HL-60/S4 treated with phorbol 12-myristate 13-acetate at 8.2 ng/mL for 4 days and 3 days (cell line): ENCODE measurements at regions not wholly inside any gene's neighbourhood (a gene's known extent, or its start where the extent isn't known, plus 50 kb on each side); places are given as distances from the start of the nearest gene placed in this dataset.

Source experiments
- in situ Hi-C: fragments of 300-500 bp; cut with MboI; formaldehyde crosslinking; loops from 2 replicates; pipeline ENCODE4 v1.15.0; 2022; ENCODE audit warnings: low sequenced_read_pairs

GRCh38 chr3:10555263-10555662, 49.9 kb upstream of the ATP2B2 start:
- in situ Hi-C loops = no loop called here

DNA sequence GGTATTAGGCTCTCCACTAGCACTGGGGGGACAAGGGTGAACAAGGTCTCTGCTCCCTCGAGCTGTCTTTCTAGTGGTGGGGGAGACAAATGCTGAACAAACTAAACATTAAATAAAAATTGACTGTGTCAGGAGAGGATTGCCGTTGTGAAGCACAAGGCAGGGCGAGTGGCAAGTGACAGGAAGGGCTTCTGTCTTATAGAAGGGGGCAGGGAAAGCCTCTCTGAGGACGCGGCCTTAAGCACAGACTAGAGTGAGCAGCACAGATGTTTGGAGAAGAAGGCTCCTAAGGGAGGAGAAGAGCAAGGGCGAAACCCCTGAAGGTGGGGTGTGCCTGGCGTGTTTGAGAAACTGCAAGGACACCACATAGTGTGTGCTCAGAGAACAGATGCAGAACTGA, 50.9 kb upstream of the ATP2B2 start:
- in situ Hi-C loops = no loop called here

GRCh38 chr3:10557250-10557649, 51.9 kb upstream of the ATP2B2 start:
- in situ Hi-C loops = no loop called here

DNA sequence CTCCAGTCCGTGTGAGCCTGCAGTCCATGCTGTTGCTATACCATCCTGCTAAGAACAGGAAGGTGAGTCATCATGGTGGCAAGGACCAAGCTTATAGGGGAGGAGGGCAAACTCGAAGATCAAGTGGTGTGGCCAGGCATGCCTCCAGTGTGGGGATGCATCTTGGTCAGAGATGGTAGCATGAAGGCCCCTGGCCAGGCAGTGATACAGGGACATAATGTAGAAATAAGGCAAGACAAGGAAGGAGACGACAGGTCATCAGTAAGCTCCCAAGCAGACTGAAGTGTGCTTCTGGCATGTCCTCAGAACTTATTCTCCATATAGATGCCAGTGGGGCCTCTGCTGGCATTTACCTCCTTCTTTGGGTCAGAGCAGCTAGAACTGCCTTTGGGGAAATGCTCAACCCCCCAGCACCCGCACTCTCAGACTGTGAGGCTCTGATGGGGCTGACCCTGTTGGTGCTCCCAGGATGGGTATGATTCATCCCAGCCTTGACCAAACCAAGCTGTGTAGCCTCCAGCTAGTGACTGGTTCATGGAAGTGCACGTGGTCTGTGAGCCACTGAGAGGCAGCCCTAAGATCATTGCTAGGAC, 52.5 kb upstream of the ATP2B2 start:
- in situ Hi-C loops = no loop called here

GRCh38 chr3:10558736-10559135, 53.4 kb upstream of the ATP2B2 start:
- in situ Hi-C loops = no loop called here

DNA sequence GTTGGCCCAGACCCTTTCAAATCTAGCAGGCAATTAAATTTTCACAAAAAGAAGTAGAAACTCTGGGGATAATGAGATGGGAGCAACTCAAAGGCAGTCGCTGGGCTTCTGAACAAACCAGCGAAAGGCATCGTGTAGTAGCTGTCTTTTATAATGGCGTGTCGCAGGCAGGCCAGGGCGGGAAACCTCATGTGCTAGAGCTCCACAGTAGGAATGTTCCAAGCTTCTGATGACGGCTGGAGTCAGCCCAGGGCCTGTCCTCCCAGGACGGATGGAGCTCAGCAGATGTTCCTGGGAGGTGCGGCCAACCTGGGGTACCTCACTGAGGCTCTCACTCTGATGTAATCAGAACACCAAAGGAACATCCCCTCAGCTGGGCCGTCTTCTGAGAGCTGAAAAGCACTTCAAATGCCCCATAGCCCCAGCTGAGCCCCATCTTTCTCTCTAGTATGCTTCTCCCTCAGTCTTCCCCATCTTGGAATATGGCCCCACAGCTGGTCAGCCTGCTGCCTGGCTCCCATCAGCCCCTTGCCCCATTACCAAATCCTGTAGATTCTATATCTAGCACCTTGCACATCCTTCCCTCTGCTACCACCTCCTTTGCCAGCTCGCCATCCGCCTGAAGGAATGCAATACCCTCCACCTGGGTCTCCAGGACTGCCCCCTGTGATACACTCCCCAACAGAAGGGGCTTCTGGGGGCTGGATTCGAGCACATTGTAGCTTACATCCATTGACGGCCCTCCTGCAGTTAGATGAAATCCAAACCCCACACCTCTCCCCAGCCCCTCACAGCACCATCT, 54.9 kb upstream of the ATP2B2 start:
- in situ Hi-C loops = no loop called here

DNA sequence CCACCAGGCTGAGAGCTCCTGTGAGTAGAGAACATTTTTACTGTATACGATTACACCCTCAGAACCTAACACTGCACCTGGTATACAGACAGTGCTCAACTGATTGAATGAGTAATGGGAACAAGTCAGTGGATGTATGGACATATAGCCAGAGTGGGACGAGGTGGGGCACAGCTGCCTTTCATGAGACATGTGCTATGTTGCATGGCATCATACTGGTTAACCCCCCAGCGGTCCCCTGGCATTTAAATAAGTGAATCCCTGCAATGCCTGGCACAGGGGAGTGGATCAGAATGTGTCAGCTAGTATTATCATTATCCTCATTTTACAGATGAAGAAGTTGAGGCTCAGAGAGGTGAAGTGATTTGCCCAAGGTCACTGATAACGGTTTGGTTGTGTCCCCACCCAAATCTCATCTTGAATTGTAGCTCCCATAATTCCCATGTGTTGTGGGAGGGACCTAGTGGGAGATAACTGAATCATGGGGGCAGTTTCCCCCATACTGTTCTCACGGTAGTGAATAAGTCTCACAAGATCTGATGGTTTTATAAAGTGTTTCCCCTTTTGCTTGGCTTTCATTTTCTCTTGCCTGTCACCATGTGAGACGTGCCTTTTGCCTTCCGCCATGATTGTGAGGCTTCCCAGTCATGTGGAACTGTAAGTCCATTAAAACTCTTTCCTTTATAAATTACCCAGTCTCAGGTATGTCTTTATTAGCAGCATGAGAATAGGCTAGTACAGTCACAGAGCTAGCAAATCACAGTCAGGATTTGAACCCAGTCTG, 56.0 kb upstream of the ATP2B2 start:
- in situ Hi-C loops = no loop called here

- in situ Hi-C loops = no loop called here
Measured at GRCh38 chr3:10561946-10562560, 56.7 kb upstream of the ATP2B2 start.

DNA sequence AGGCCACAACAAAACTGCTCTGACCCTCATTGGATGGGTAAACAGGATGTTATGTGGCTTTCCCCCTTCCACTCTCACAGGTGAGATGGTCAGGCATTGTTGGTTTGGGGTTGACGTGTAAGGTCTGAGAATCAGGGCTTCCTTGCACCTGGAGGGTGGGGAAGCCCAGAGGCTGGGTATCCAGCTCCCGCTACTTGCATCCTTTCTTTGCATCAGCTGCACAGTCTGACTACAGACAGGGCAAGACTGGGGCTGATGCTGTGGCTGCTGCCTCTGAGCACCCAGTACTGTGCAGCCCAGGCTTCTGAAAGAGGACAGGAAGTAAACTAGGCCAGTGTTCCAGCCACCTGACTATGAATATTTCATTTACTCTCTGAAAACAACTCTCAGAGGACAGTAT, 58.0 kb upstream of the ATP2B2 start:
- in situ Hi-C loops = no loop called here

DNA sequence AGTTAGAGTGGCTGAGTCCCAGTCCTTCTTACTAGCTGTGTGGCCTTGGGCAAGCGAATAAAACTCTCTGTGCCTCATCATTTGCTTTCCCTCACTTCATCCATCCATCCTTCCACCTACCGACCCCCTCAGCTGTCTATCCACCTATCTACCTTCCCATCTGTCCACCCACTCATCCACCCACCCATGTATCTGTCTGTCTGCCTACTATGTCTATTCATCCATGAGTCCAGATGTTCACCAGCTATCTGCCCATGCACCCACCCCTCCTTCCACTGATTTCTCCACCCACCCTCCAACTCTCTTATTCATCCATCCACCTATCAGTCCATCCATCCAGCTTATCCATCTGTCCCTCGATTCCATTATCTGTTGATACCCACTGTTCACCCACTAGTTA, 60.4 kb upstream of the ATP2B2 start:
- in situ Hi-C loops = no loop called here

- in situ Hi-C loops = no loop called here
Measured at GRCh38 chr3:10566451-10566850, 61.1 kb upstream of the ATP2B2 start.

DNA sequence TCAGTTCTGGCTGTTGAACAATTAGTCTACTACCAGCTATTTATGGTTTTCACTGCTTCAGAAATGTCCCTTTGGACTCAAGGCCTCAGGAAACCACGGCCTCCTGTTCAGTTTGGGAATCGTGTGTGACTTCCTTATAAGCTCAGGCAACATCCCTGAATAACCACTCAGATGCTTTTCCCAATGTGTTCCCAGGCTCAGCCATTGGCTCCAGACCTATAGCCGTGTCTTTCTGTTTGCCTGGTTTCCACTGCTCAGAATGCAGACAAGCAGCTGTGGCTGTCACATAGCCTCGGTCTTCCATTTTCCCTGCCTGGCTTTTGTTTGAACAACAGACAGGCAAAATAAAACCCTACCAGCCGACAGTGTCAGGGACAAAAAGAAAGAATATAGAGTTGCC, 63.2 kb upstream of the ATP2B2 start:
- in situ Hi-C loops = no loop called here

GRCh38 chr3:10570196-10570946, 65.0 kb upstream of the ATP2B2 start:
- in situ Hi-C loops = no loop called here

GRCh38 chr3:10574101-10574620, 68.8 kb upstream of the ATP2B2 start:
- in situ Hi-C loops = no loop called here

DNA sequence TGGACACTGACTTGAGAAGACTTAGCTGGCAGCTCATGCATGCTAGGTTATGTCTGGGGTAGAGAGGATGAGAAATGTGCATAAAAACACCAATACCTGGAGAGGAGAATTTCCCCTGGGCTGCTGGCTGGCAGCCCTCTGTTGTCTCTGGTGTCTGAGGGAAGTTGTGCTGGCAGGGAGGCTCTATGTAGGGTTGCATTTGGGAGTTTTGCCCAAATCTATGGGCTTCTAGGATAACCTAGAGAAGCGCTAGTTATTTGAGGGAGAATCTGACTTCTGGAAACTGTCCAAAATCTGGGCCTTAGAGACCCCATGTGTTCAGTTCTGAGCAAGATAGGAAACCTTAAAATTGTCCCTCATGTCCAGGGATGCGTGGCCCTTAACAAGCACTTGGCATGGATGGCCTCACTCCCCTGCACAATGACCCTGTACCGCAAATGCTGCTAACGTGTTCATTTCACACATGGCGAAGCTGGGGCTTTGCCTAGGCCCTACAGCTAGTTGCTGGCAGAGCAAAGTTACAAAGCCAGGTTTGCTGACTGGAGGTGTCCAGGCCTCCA, 70.3 kb upstream of the ATP2B2 start:
- in situ Hi-C loops = no loop called here

DNA sequence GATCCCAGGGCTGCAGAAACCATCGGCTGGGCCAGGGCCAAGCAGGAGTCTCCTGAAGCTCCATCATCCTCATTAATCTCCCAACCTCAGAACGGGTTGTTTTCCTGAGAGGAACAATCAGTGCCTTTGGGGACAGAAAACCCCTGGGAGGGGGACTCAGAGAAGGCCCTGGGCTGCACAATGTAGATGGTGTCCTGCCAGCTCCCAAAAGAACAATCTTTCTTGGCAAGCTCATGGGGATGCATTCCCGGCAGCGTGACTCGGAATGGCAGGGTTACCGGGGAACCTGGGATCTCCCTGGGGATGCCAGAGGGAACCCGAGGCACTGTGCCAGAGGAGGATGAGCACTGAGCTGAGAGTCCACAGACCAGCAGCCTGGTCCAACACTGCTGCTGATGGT, 72.1 kb upstream of the ATP2B2 start:
- in situ Hi-C loops = no loop called here

DNA sequence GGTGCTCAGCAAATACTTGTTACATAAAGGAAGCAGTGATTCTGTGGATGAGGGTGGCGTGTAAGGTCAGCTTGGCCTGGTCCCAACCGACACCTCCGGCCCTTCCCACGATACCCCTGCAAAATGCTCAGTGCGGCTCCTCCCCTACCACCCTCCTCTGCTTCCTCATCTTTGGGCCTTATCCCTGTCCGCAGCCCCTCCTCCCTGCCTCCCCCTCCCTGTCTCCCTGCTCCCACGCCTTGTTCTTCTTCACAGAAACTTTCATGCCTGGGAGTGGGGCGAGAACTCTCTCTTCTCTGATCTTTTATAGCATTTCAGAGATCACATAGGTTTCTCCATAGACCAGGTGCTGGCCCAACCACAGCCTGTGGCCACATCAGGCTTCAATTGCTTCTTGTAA, 75.0 kb upstream of the ATP2B2 start:
- in situ Hi-C loops = no loop called here

GRCh38 chr3:10581251-10581650, 75.9 kb upstream of the ATP2B2 start:
- in situ Hi-C loops = no loop called here

DNA sequence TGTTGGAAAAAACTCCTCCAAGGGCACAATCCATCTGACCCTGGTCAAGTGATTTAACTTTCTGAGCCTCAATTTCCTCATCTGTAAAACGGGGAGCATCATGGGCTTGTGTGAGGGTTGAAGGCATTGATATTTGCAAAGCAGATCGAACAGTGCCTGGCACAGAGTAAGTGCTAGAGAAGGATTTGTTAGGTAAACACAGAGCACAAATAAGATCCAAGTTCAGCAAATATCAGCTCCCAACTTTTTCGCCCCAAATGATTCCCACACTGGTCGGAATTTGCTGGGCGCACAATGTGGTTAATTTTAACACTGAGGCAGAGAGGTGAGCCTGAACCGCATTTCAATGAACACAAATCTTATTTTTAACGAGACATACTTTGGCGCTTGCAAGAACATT, 76.3 kb upstream of the ATP2B2 start:
- in situ Hi-C loops = no loop called here

GRCh38 chr3:10582733-10583132, 77.3 kb upstream of the ATP2B2 start:
- in situ Hi-C loops = no loop called here
